AG10803 (cell line): ENCODE measurements at regions not wholly inside any gene's neighbourhood (a gene's known extent, or its start where the extent isn't known, plus 50 kb on each side); places are given as distances from the start of the nearest gene placed in this dataset.

Source experiments
- DNase-seq: peaks from one replicate; pipeline ENCODE4 v3.0.0; 2010; ENCODE audit warnings: low read depth
- H3K4me3 ChIP-seq: 2 replicates; pipeline ENCODE4 v1.5.1; 2011; ENCODE audit warnings: mild to moderate bottlenecking, low read length, control low read depth
- CTCF ChIP-seq: conservative IDR thresholded peaks from 2 replicates; pipeline ENCODE4 v1.5.1; 2011; ENCODE audit warnings: mild to moderate bottlenecking, low read length, control low read depth, inconsistent platforms

GRCh38 chr5:33160871-33161270, 279.9 kb upstream of the TARS1 start:
- H3K4me3 ChIP-seq = no peak overlapping the region
- DNase-seq = no peak
- TF ChIP-seq CTCF = no peak

- H3K4me3 ChIP-seq = no peak overlapping the region
- TF ChIP-seq CTCF = no peak
Observed at GRCh38 chr5:33161421-33161820, 279.3 kb upstream of the TARS1 start.

GRCh38 chr5:33162057-33162456, 278.7 kb upstream of the TARS1 start:
- TF ChIP-seq CTCF = no peak
- DNase-seq = no peak
- no peak overlapping the region for H3K4me3 ChIP-seq

More at GRCh38 chr5:33161421-33161820, 279.3 kb upstream of the TARS1 start:
- DNase-seq = no peak

GRCh38 chr5:33166522-33166921, 274.2 kb upstream of the TARS1 start:
- no peak for DNase-seq
- no peak overlapping the region for H3K4me3 ChIP-seq
- no peak for TF ChIP-seq CTCF

GRCh38 chr5:33166948-33167347, 273.8 kb upstream of the TARS1 start:
- DNase-seq = no peak
- no peak for TF ChIP-seq CTCF
- H3K4me3 ChIP-seq = no peak overlapping the region

GRCh38 chr5:33167541-33167940, 273.2 kb upstream of the TARS1 start:
- peak; percentile 67 for DNase-seq
- TF ChIP-seq CTCF = no peak

GRCh38 chr5:33170411-33170810, 270.4 kb upstream of the TARS1 start:
- DNase-seq = no peak
- TF ChIP-seq CTCF = no peak
- H3K4me3 ChIP-seq = no peak overlapping the region

More at GRCh38 chr5:33167541-33167940, 273.2 kb upstream of the TARS1 start:
- H3K4me3 ChIP-seq = no peak overlapping the region
